Skeletal muscle satellite cell (primary cell): ENCODE measurements at regions not wholly inside any gene's neighbourhood (a gene's known extent, or its start where the extent isn't known, plus 50 kb on each side); places are given as distances from the start of the nearest gene placed in this dataset.

Experiments used
- H3K27me3 ChIP-seq: 2 replicates; pipeline ENCODE4 v1.7.0; 2013; ENCODE audit warnings: low read length; ENCODE audit not compliant: control insufficient read depth, insufficient read depth
- H3K36me3 ChIP-seq: 2 replicates; pipeline ENCODE4 v1.7.0; 2013; ENCODE audit warnings: mild to moderate bottlenecking, control low read depth, low read length; ENCODE audit not compliant: insufficient read depth
- H3K4me1 ChIP-seq: 2 replicates; pipeline ENCODE4 v1.7.0; 2013; ENCODE audit warnings: low read length; ENCODE audit not compliant: control insufficient read depth, insufficient read depth
- H3K4me2 ChIP-seq: 2 replicates; pipeline ENCODE4 v1.7.0; 2013; ENCODE audit warnings: mild to moderate bottlenecking, low read length
- H3K4me3 ChIP-seq: 2 replicates; pipeline ENCODE4 v1.7.0; 2013; ENCODE audit warnings: low read length
- H3K9ac ChIP-seq: 2 replicates; pipeline ENCODE4 v1.7.0; 2013; ENCODE audit warnings: mild to moderate bottlenecking, low read depth, low read length, moderate library complexity
- H3K9me3 ChIP-seq: replicated peaks from 2 replicates; pipeline ENCODE4 v1.7.0; 2013; ENCODE audit warnings: mild to moderate bottlenecking, control low read depth, low read length

GRCh38 chr12:124435806-124436345 lies 131.5 kb downstream of the NCOR2 start:
- Histone ChIP-seq H3K4me2 (no peak overlapping the region), H3K9ac (no peak overlapping the region), H3K4me1 (peaks cover 21% of the 10 kb centered on the region), H3K9me3 (no peaks in the 10 kb centered on the region), H3K36me3 (peaks cover 19% of the 10 kb centered on the region), H3K4me3 (no peak overlapping the region), H3K27me3 (no peaks in the 10 kb centered on the region)

DNA sequence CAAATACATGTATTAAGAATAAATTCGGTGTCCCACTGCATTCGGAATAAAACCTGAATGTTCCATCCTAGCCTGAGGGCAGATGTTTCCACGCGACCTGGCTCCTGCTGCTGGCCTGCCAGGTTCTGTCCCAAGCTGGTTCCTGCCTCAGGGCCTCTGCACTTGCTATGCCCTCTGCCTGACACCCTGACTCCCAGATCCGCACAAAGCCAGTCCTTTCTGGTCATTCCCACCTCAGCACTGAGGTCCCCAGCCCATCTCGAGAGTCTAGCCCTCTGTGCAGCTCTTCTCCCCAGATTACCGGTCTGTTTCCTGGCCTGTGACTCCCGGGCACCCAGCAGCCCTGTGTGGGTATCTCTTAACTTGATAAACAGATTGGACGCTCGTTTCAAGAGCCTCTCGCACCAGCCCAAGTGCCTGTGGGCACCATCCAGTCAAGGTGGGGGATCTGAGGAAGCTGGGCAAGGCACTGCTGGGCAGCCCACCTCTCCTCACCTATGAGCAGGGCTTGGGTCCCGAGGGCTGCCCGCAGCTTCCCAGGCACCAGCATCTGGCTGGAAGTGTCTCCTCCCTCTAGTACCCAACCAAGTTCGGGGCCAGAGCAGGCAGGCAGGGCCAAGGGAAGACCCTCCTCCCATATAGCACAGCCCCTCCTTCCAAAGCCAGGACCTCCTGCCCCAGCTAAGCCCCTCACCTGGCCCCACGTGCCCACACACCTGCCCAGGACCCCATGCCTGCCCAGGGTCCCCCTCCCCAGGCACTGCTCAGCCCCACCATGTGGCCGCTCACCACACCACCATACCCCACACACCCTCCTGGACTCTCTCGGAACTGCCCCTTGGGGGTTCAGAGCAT lies 132.2 kb downstream of the NCOR2 start:
- H3K4me3 ChIP-seq = no peak overlapping the region
- no peak overlapping the region for H3K9ac ChIP-seq
- peaks cover 14% of the 10 kb centered on the region for H3K4me1 ChIP-seq
- no peak overlapping the region for H3K4me2 ChIP-seq
- H3K36me3 ChIP-seq = peaks cover 16% of the 10 kb centered on the region
- no peaks in the 10 kb centered on the region for H3K9me3 ChIP-seq
- no peaks in the 10 kb centered on the region for H3K27me3 ChIP-seq

- Histone ChIP-seq H3K27me3 (no peaks in the 10 kb centered on the region), H3K4me3 (no peak overlapping the region), H3K4me1 (peaks cover 9% of the 10 kb centered on the region), H3K4me2 (no peak overlapping the region), H3K9me3 (no peaks in the 10 kb centered on the region), H3K9ac (no peak overlapping the region), H3K36me3 (peaks cover 23% of the 10 kb centered on the region)
Measured at GRCh38 chr12:124434354-124434753, 133.1 kb downstream of the NCOR2 start.

- Histone ChIP-seq H3K36me3 (peaks cover 26% of the 10 kb centered on the region), H3K4me3 (no peak overlapping the region), H3K27me3 (no peaks in the 10 kb centered on the region), H3K9me3 (no peaks in the 10 kb centered on the region), H3K9ac (no peak overlapping the region), H3K4me1 (peaks cover 14% of the 10 kb centered on the region), H3K4me2 (no peak overlapping the region)
Measured at GRCh38 chr12:124433879-124434278, 133.5 kb downstream of the NCOR2 start.

- H3K36me3 ChIP-seq = peaks cover 26% of the 10 kb centered on the region
- H3K27me3 ChIP-seq = no peaks in the 10 kb centered on the region
- H3K4me3 ChIP-seq = no peak overlapping the region
- no peak overlapping the region for H3K4me2 ChIP-seq
- no peaks in the 10 kb centered on the region for H3K9me3 ChIP-seq
- H3K4me1 ChIP-seq = peaks cover 20% of the 10 kb centered on the region
- no peak overlapping the region for H3K9ac ChIP-seq
Measured at GRCh38 chr12:124433147-124433874, 134.1 kb downstream of the NCOR2 start.

GRCh38 chr12:124432376-124432775 lies 135.0 kb downstream of the NCOR2 start:
- no peaks in the 10 kb centered on the region for H3K9me3 ChIP-seq
- H3K9ac ChIP-seq = no peak overlapping the region
- peaks cover 26% of the 10 kb centered on the region for H3K36me3 ChIP-seq
- no peak overlapping the region for H3K4me3 ChIP-seq
- H3K4me1 ChIP-seq = peaks cover 29% of the 10 kb centered on the region
- H3K4me2 ChIP-seq = no peak overlapping the region
- no peaks in the 10 kb centered on the region for H3K27me3 ChIP-seq

DNA sequence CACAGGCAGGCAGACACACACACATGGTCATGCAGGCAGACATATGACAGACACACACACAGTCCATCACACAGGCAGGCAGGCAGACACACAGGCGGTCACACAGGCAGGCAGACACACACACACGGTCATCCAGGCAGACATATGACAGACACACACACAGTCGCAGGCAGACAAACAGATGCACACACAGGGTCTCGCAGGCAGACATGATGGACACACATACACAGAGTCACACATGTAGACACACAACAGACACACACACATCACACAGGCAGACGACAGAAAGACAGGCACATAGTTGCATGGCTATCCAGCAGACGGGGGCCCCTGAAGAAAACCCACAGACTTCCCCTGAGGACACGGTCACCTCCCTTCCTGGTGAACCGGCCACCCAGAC lies 135.4 kb downstream of the NCOR2 start:
- H3K9me3 ChIP-seq = no peaks in the 10 kb centered on the region
- no peak overlapping the region for H3K4me2 ChIP-seq
- H3K36me3 ChIP-seq = peaks cover 26% of the 10 kb centered on the region
- no peaks in the 10 kb centered on the region for H3K27me3 ChIP-seq
- H3K9ac ChIP-seq = no peak overlapping the region
- no peak overlapping the region for H3K4me3 ChIP-seq
- peaks cover 29% of the 10 kb centered on the region for H3K4me1 ChIP-seq

DNA sequence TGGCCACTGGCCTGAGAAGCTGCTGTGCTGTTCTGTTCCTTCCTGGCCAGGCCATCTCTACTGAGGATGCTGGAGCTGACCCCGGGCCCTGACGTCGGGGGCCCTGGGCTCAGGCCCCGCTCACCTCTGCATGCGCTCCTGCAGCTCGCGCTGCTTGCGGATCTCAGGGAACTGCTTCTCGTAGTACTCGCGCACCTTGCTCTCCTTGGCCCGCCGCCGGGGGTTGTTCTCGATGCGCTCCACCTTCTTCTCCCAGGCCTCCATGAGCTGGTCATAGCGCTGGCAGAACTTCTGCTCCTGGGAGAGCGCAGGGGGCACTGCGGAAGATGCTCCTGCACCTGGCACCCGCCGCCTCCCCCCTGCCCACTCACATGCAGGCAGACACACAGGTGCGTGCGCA lies 135.6 kb downstream of the RFLNA start:
- Histone ChIP-seq H3K27me3 (no peaks in the 10 kb centered on the region), H3K4me3 (no peak overlapping the region), H3K36me3 (peaks cover 29% of the 10 kb centered on the region), H3K4me1 (peaks cover 29% of the 10 kb centered on the region), H3K9me3 (no peaks in the 10 kb centered on the region), H3K9ac (no peak overlapping the region), H3K4me2 (no peak overlapping the region)

GRCh38 chr12:124429535-124429934 lies 134.6 kb downstream of the RFLNA start:
- H3K27me3 ChIP-seq = no peaks in the 10 kb centered on the region
- H3K4me1 ChIP-seq = peaks cover 29% of the 10 kb centered on the region
- no peaks in the 10 kb centered on the region for H3K9me3 ChIP-seq
- H3K4me3 ChIP-seq = no peak overlapping the region
- no peak overlapping the region for H3K9ac ChIP-seq
- peaks cover 35% of the 10 kb centered on the region for H3K36me3 ChIP-seq
- no peak overlapping the region for H3K4me2 ChIP-seq

GRCh38 chr12:124428792-124429281 lies 133.9 kb downstream of the RFLNA start:
- H3K9me3 ChIP-seq = no peaks in the 10 kb centered on the region
- H3K36me3 ChIP-seq = peaks cover 42% of the 10 kb centered on the region
- H3K27me3 ChIP-seq = no peaks in the 10 kb centered on the region
- peaks cover 31% of the 10 kb centered on the region for H3K4me1 ChIP-seq
- no peak overlapping the region for H3K4me2 ChIP-seq
- no peak overlapping the region for H3K9ac ChIP-seq
- no peak overlapping the region for H3K4me3 ChIP-seq

- no peak overlapping the region for H3K9ac ChIP-seq
- H3K9me3 ChIP-seq = no peaks in the 10 kb centered on the region
- no peak overlapping the region for H3K4me2 ChIP-seq
- H3K36me3 ChIP-seq = peaks cover 42% of the 10 kb centered on the region
- H3K4me3 ChIP-seq = no peak overlapping the region
- no peaks in the 10 kb centered on the region for H3K27me3 ChIP-seq
- H3K4me1 ChIP-seq = peaks cover 33% of the 10 kb centered on the region
Measured at GRCh38 chr12:124428136-124428791, 133.4 kb downstream of the RFLNA start.
